Duodenal mucosa (tissue), 2 donors: ENCODE measurements at regions not wholly inside any gene's neighbourhood (a gene's known extent, or its start where the extent isn't known, plus 50 kb on each side); places are given as distances from the start of the nearest gene placed in this dataset.

Experiments used
- H3K27ac ChIP-seq: one replicate; pipeline ENCODE4 v1.7.0; 2013; ENCODE audit warnings: low read depth, low read length
- H3K27me3 ChIP-seq, 2 donors: one replicate each; pipeline ENCODE4 v1.7.0; 2013; ENCODE audit warnings: low read length in 2 of 2, control low read depth in 1 of 2; ENCODE audit not compliant: insufficient read depth in 2 of 2, control insufficient read depth in 1 of 2
- H3K36me3 ChIP-seq, 2 donors: one replicate each; pipeline ENCODE4 v1.7.0; 2013; ENCODE audit warnings: low read length in 2 of 2, control low read depth in 1 of 2; ENCODE audit not compliant: insufficient read depth in 2 of 2, control insufficient read depth in 1 of 2
- H3K4me1 ChIP-seq, 2 donors: one replicate each; pipeline ENCODE4 v1.7.0; 2013; ENCODE audit warnings: low read length in 2 of 2, control low read depth in 1 of 2; ENCODE audit not compliant: insufficient read depth in 2 of 2, control insufficient read depth in 1 of 2
- H3K4me3 ChIP-seq, 2 donors: one replicate each; pipeline ENCODE4 v1.7.0; 2013; ENCODE audit warnings: low read length in 2 of 2, low read depth in 1 of 2
- H3K9ac ChIP-seq, 2 donors: one replicate each; pipeline ENCODE4 v1.7.0; 2013; ENCODE audit warnings: low read length in 2 of 2, low read depth in 1 of 2
- H3K9me3 ChIP-seq, 2 donors: one replicate each; pipeline ENCODE4 v1.7.0; 2013; ENCODE audit warnings: low read length in 2 of 2, control low read depth in 1 of 2; ENCODE audit not compliant: control insufficient read depth in 1 of 2

- Histone ChIP-seq H3K4me3 (no peak overlapping the region), H3K36me3 (no peaks in the 10 kb centered on the region), H3K9ac (no peak overlapping the region), H3K27ac (no peak overlapping the region), H3K9me3 (no peaks in the 10 kb centered on the region), H3K27me3 (no peaks in the 10 kb centered on the region), H3K4me1 (peaks cover 14 to 15% of the 10 kb centered on the region in 2 donors)
These were observed 119.4 kb upstream of the HS6ST1 start for GRCh38 chr2:128438091-128438490.

- Histone ChIP-seq H3K4me1 (peaks cover 15 to 17% of the 10 kb centered on the region in 2 donors), H3K27me3 (no peaks in the 10 kb centered on the region)
These were observed 119.9 kb upstream of the HS6ST1 start for GRCh38 chr2:128438586-128438985.

DNA sequence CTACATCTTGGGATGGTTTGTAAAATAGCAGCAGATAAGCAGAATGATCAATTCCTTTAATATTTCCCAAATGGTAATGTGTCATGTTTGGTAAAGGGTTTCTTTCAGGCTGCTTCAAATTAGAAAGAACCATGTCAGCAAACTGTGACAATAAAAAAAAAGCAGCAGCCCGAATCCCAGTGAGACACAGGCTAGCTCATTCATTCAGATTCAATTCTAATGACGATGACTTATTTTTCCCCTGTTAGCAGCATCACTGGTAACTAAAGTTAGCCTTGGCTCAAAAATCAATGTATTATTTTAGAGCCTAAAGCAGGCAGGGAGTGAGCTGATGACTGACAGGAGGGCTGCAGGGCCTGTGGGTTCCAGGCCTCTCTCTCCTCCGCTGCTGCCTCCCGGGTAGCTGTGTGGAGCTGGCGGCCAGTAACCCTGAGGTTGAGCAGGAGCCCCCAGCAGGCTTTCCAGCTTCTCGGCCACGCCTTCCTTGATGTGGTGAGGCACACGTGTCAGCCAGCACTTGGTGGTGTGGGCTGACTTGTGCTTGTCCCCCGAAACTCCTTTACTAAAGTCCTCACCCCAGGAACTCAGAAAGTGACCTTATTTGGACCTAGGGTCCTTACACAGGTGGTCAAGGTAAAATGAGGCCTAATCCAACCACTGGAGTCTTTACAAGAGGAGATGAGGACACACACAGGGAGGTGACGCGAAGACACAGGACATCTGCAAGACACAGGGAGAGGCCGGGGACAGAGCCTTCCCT, 120.5 kb upstream of the HS6ST1 start:
- no peak overlapping the region for H3K4me3 ChIP-seq
- H3K9ac ChIP-seq: no peak overlapping the region
- no peaks in the 10 kb centered on the region for H3K27me3 ChIP-seq

More at GRCh38 chr2:128438586-128438985, 119.9 kb upstream of the HS6ST1 start:
- Histone ChIP-seq H3K36me3 (no peaks in the 10 kb centered on the region), H3K9me3 (no peaks in the 10 kb centered on the region), H3K27ac (no peak overlapping the region), H3K4me3 (no peak overlapping the region), H3K9ac (no peak overlapping the region)

GRCh38 chr2:128439791-128440665, 121.4 kb upstream of the HS6ST1 start:
- Histone ChIP-seq H3K9ac (no peak overlapping the region), H3K36me3 (no peaks in the 10 kb centered on the region), H3K27ac (no peak overlapping the region), H3K4me3 (no peak overlapping the region), H3K9me3 (no peaks in the 10 kb centered on the region), H3K4me1 (peaks cover 15 to 17% of the 10 kb centered on the region in 2 donors), H3K27me3 (no peaks in the 10 kb centered on the region)

More for the DNA sequence above, 120.5 kb upstream of the HS6ST1 start:
- H3K36me3 ChIP-seq: no peaks in the 10 kb centered on the region
- H3K9me3 ChIP-seq: no peaks in the 10 kb centered on the region
- peaks cover 15 to 17% of the 10 kb centered on the region in 2 donors for H3K4me1 ChIP-seq
- no peak overlapping the region for H3K27ac ChIP-seq

GRCh38 chr2:128440666-128441340, 122.1 kb upstream of the HS6ST1 start:
- no peak overlapping the region for H3K27ac ChIP-seq
- H3K9me3 ChIP-seq: no peaks in the 10 kb centered on the region
- peaks cover 15 to 17% of the 10 kb centered on the region in 2 donors for H3K4me1 ChIP-seq
- H3K36me3 ChIP-seq: no peaks in the 10 kb centered on the region
- H3K4me3 ChIP-seq: no peak overlapping the region
- H3K27me3 ChIP-seq: no peaks in the 10 kb centered on the region
- H3K9ac ChIP-seq: no peak overlapping the region

- peaks cover 15 to 17% of the 10 kb centered on the region in 2 donors for H3K4me1 ChIP-seq
- H3K4me3 ChIP-seq: no peak overlapping the region
- H3K36me3 ChIP-seq: no peaks in the 10 kb centered on the region
- H3K9me3 ChIP-seq: no peaks in the 10 kb centered on the region
- H3K27me3 ChIP-seq: no peaks in the 10 kb centered on the region
- H3K9ac ChIP-seq: no peak overlapping the region
- no peak overlapping the region for H3K27ac ChIP-seq
These were observed 122.8 kb upstream of the HS6ST1 start for GRCh38 chr2:128441341-128442052.

GRCh38 chr2:128442053-128442751, 123.5 kb upstream of the HS6ST1 start:
- H3K36me3 ChIP-seq: no peaks in the 10 kb centered on the region
- H3K4me3 ChIP-seq: no peak overlapping the region
- H3K9me3 ChIP-seq: no peaks in the 10 kb centered on the region
- no peaks in the 10 kb centered on the region for H3K27me3 ChIP-seq
- H3K27ac ChIP-seq: no peak overlapping the region
- no peak overlapping the region for H3K9ac ChIP-seq
- peaks cover 15 to 17% of the 10 kb centered on the region in 2 donors for H3K4me1 ChIP-seq

GRCh38 chr2:128442891-128443302, 124.2 kb upstream of the HS6ST1 start:
- H3K9ac ChIP-seq: no peak overlapping the region
- peaks cover 15 to 17% of the 10 kb centered on the region in 2 donors for H3K4me1 ChIP-seq
- no peak overlapping the region for H3K4me3 ChIP-seq
- no peaks in the 10 kb centered on the region for H3K27me3 ChIP-seq
- peak overlapping the region; percentile 1 for H3K27ac ChIP-seq
- no peaks in the 10 kb centered on the region for H3K36me3 ChIP-seq
- no peaks in the 10 kb centered on the region for H3K9me3 ChIP-seq

- Histone ChIP-seq H3K9me3 (no peaks in the 10 kb centered on the region), H3K36me3 (no peaks in the 10 kb centered on the region), H3K27ac (no peak overlapping the region), H3K27me3 (no peaks in the 10 kb centered on the region), H3K4me1 (peaks cover 15 to 17% of the 10 kb centered on the region in 2 donors), H3K9ac (no peak overlapping the region), H3K4me3 (no peak overlapping the region)
These were observed 125.6 kb upstream of the HS6ST1 start for GRCh38 chr2:128444121-128444771.
